ENCODE measurements at regions not wholly inside any gene's neighbourhood (a gene's known extent, or its start where the extent isn't known, plus 50 kb on each side); places are given as distances from the start of the nearest gene placed in this dataset.
"Not testable (repeated sequence)": the region's sequence is repeated elsewhere in the genome, so short reads cannot be mapped to it uniquely, and the experiment has no call there.

GRCh38 chr4:1589098-1589497, 95.0 kb downstream of the FAM53A start:
- DNase-seq, result no peak

GRCh38 chr4:1588306-1588705, 95.8 kb downstream of the FAM53A start:
- DNase-seq, result no peak

GRCh38 chr4:1584498-1584897, 99.6 kb downstream of the FAM53A start:
- no peak for DNase-seq

- no peak for DNase-seq
Observed at GRCh38 chr4:1583859-1584258, 100.3 kb downstream of the FAM53A start.

GRCh38 chr4:1583051-1583785, 100.9 kb downstream of the FAM53A start:
- DNase-seq, result no peak

- DNase-seq, result no peak
Observed at GRCh38 chr4:1582227-1582626, 101.9 kb downstream of the FAM53A start.

GRCh38 chr4:1581164-1581894, 102.8 kb downstream of the FAM53A start:
- DNase-seq, result peak; percentile 62

GRCh38 chr4:1580692-1581012, 103.5 kb downstream of the FAM53A start:
- not testable (repeated sequence) for DNase-seq

- DNase-seq, result peak; percentile 72
Observed at GRCh38 chr4:1579901-1580691, 104.0 kb downstream of the FAM53A start.

- peak; percentile 62 for DNase-seq
Observed at GRCh38 chr4:1579001-1579900, 104.9 kb downstream of the FAM53A start.

- DNase-seq, result no peak
Observed at GRCh38 chr4:1578251-1578773, 105.8 kb downstream of the FAM53A start.

GRCh38 chr4:1577822-1578217, 106.3 kb downstream of the FAM53A start:
- no peak for DNase-seq

- DNase-seq, result no peak
Observed at GRCh38 chr4:1576961-1577821, 106.9 kb downstream of the FAM53A start.

- no peak for DNase-seq
Observed at GRCh38 chr4:1576304-1576960, 107.7 kb downstream of the FAM53A start.

GRCh38 chr4:1575418-1576303, 108.5 kb downstream of the FAM53A start:
- no peak for DNase-seq

GRCh38 chr4:1574601-1575417, 109.3 kb downstream of the FAM53A start:
- DNase-seq, result no peak

- DNase-seq, result no peak
Observed at GRCh38 chr4:1573830-1574459, 110.2 kb downstream of the FAM53A start.

- DNase-seq, result no peak
Observed at GRCh38 chr4:1572964-1573720, 111.0 kb downstream of the FAM53A start.

Measured in right forelimb (tissue), 1 donor.